GM23248 (cell line): ENCODE measurements at regions not wholly inside any gene's neighbourhood (a gene's known extent, or its start where the extent isn't known, plus 50 kb on each side); places are given as distances from the start of the nearest gene placed in this dataset.

Experiments used
- EZH2 ChIP-seq: fragments of 200-600 bp; sonication (generic); IDR thresholded peaks from 2 replicates; pipeline ENCODE4 v1.6.1; 2018; ENCODE audit warnings: antibody characterized with exemption, mild to moderate bottlenecking; ENCODE audit not compliant: insufficient read depth, poor library complexity, severe bottlenecking
- EZH2phosphoT487 ChIP-seq: fragments of 200-600 bp; sonication (generic); IDR thresholded peaks from 2 replicates; pipeline ENCODE4 v1.6.1; 2018; ENCODE audit warnings: antibody characterized with exemption, moderate library complexity, mild to moderate bottlenecking, low read depth; ENCODE audit not compliant: insufficient read depth

GRCh38 chr1:18056545-18056944 lies 51.1 kb upstream of the IGSF21 start:
- TF ChIP-seq EZH2 (no peak), EZH2phosphoT487 (no peak)
